Vagina (tissue), 2 donors: ENCODE measurements at regions not wholly inside any gene's neighbourhood (a gene's known extent, or its start where the extent isn't known, plus 50 kb on each side); places are given as distances from the start of the nearest gene placed in this dataset.

Experiments used
- DNase-seq, 2 donors: peaks; one replicate each; pipeline ENCODE4 v3.0.0-alpha.2; 2017; ENCODE audit errors: extremely low spot score in 2 of 2
- H3K27ac ChIP-seq: fragments of 200-600 bp; sonication (generic); one replicate; pipeline ENCODE4 v1.5.1; 2019
- H3K27me3 ChIP-seq: fragments of 200-600 bp; sonication (generic); one replicate; pipeline ENCODE4 v1.5.1; 2019
- H3K36me3 ChIP-seq, 2 donors: fragments of 200-600 bp; sonication (generic); one replicate each; pipeline ENCODE4 v1.5.1; 2017 to 2019
- H3K4me1 ChIP-seq: fragments of 200-600 bp; sonication (generic); one replicate; pipeline ENCODE4 v1.5.1; 2019
- H3K4me3 ChIP-seq, 2 donors: fragments of 200-600 bp; sonication (generic); 1 replicate in 1 of 2; 2 replicates in 1 of 2; pipeline ENCODE4 v1.5.1; 2016 to 2019
- H3K9me3 ChIP-seq: fragments of 200-600 bp; sonication (generic); one replicate; pipeline ENCODE4 v1.5.1; 2019
- CTCF ChIP-seq, 3 experiments: fragments of 450-650 bp in 2 of 3; fragments of 200-600 bp in 1 of 3; sonication (generic) in 1 of 3; IDR thresholded peaks; one replicate each; pipeline ENCODE4 v1.5.1; 2017 to 2019; ENCODE audit warnings: antibody characterized with exemption in 3 of 3, mild to moderate bottlenecking in 2 of 3, moderate library complexity in 2 of 3
- POLR2A ChIP-seq, 2 donors: fragments of 450-650 bp; IDR thresholded peaks; one replicate each; pipeline ENCODE4 v1.6.1; 2017; ENCODE audit warnings: antibody characterized with exemption in 2 of 2, mild to moderate bottlenecking in 2 of 2, moderate library complexity in 2 of 2
- POLR2AphosphoS5 ChIP-seq, 2 donors: sonication (generic); formaldehyde crosslinking; IDR thresholded peaks; one replicate each; pipeline ENCODE4 v1.9.0; 2017; ENCODE audit warnings: antibody characterized with exemption in 2 of 2, mild to moderate bottlenecking in 2 of 2, low read depth in 1 of 2; ENCODE audit not compliant: insufficient read depth in 1 of 2
- intact Hi-C: fragments of 100-400 bp; cut with DNase I; formaldehyde crosslinking; loops from one replicate; pipeline ENCODE4 v1.15.1; 2023

GRCh38 chr7:41847606-41848005, 144.7 kb upstream of the INHBA start:
- Histone ChIP-seq H3K27ac (no peak overlapping the region), H3K4me1 (no peaks in the 10 kb centered on the region), H3K4me3 (no peak overlapping the region), H3K36me3 (no peaks in the 10 kb centered on the region), H3K9me3 (no peaks in the 10 kb centered on the region), H3K27me3 (no peaks in the 10 kb centered on the region)
- no peak for DNase-seq
- TF ChIP-seq CTCF (IDR thresholded peaks at IDR 0.05) = no peak
- no peak for TF ChIP-seq POLR2AphosphoS5 (IDR thresholded peaks at IDR 0.05; ENCODE audit: insufficient read depth in 1 of 2, low read depth in 1 of 2)
- no peak for TF ChIP-seq POLR2A (IDR thresholded peaks at IDR 0.05)
- intact Hi-C loops = no loop called here

- no peaks in the 10 kb centered on the region for H3K27me3 ChIP-seq
- no peaks in the 10 kb centered on the region for H3K9me3 ChIP-seq
- H3K4me1 ChIP-seq = no peaks in the 10 kb centered on the region
- H3K36me3 ChIP-seq = no peaks in the 10 kb centered on the region
- TF ChIP-seq POLR2AphosphoS5 (IDR thresholded peaks at IDR 0.05; ENCODE audit: insufficient read depth in 1 of 2, low read depth in 1 of 2) = no peak
- no peak for TF ChIP-seq CTCF (IDR thresholded peaks at IDR 0.05)
- no peak for TF ChIP-seq POLR2A (IDR thresholded peaks at IDR 0.05)
- intact Hi-C loops = no loop called here
- H3K27ac ChIP-seq = no peak overlapping the region
- no peak for DNase-seq
- H3K4me3 ChIP-seq = no peak overlapping the region
Observed at GRCh38 chr7:41847151-41847550, 144.3 kb upstream of the INHBA start.

GRCh38 chr7:41842956-41843355, 140.1 kb upstream of the INHBA start:
- no peak for TF ChIP-seq POLR2A (IDR thresholded peaks at IDR 0.05)
- intact Hi-C loops = no loop called here
- no peaks in the 10 kb centered on the region for H3K36me3 ChIP-seq
- H3K27me3 ChIP-seq = no peaks in the 10 kb centered on the region
- DNase-seq = no peak
- no peak overlapping the region for H3K4me3 ChIP-seq
- no peak overlapping the region for H3K27ac ChIP-seq
- H3K9me3 ChIP-seq = no peaks in the 10 kb centered on the region
- no peaks in the 10 kb centered on the region for H3K4me1 ChIP-seq

GRCh38 chr7:41837916-41838315, 135.0 kb upstream of the INHBA start:
- no peak for DNase-seq
- intact Hi-C loops = no loop called here
- Histone ChIP-seq H3K27ac (no peak overlapping the region), H3K9me3 (no peaks in the 10 kb centered on the region), H3K36me3 (no peaks in the 10 kb centered on the region), H3K27me3 (no peaks in the 10 kb centered on the region), H3K4me3 (no peak overlapping the region), H3K4me1 (peaks cover 8% of the 10 kb centered on the region)
- no peak for TF ChIP-seq CTCF (IDR thresholded peaks at IDR 0.05)
- no peak for TF ChIP-seq POLR2A (IDR thresholded peaks at IDR 0.05)
- no peak for TF ChIP-seq POLR2AphosphoS5 (IDR thresholded peaks at IDR 0.05; ENCODE audit: insufficient read depth in 1 of 2, low read depth in 1 of 2)

- Histone ChIP-seq H3K4me3 (no peak overlapping the region), H3K27ac (peak overlapping the region; percentile 67)
- intact Hi-C loops = no loop called here
Observed at GRCh38 chr7:41835976-41836530, 133.2 kb upstream of the INHBA start.

More at GRCh38 chr7:41835976-41836530, 133.2 kb upstream of the INHBA start:
- no peaks in the 10 kb centered on the region for H3K9me3 ChIP-seq
- no peak for DNase-seq
- no peaks in the 10 kb centered on the region for H3K36me3 ChIP-seq
- no peaks in the 10 kb centered on the region for H3K27me3 ChIP-seq
- TF ChIP-seq POLR2A (IDR thresholded peaks at IDR 0.05) (no peak), POLR2AphosphoS5 (IDR thresholded peaks at IDR 0.05; ENCODE audit: insufficient read depth in 1 of 2, low read depth in 1 of 2) (no peak), CTCF (IDR thresholded peaks at IDR 0.05) (no peak)
- peaks cover 8% of the 10 kb centered on the region for H3K4me1 ChIP-seq
